ENCODE measurements at regions not wholly inside any gene's neighbourhood (a gene's known extent, or its start where the extent isn't known, plus 50 kb on each side); places are given as distances from the start of the nearest gene placed in this dataset.

DNA sequence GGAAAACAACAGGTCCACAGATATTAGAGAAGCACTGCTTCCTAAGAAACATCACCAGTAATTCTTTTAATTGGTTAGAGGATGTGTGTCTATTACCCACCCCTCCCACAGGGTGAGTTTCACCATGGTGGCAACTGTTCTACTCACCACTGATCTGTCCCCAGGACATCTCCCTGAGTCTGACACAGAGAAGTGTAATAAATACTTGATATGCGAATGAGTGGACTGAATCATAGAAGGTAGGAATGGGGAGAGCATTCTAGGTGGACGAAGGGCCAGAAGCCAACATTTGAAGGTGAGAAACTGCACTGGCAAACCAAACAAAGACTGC is 452.7 kb upstream of the PROK2 start:
- TF ChIP-seq, protein P1, sequence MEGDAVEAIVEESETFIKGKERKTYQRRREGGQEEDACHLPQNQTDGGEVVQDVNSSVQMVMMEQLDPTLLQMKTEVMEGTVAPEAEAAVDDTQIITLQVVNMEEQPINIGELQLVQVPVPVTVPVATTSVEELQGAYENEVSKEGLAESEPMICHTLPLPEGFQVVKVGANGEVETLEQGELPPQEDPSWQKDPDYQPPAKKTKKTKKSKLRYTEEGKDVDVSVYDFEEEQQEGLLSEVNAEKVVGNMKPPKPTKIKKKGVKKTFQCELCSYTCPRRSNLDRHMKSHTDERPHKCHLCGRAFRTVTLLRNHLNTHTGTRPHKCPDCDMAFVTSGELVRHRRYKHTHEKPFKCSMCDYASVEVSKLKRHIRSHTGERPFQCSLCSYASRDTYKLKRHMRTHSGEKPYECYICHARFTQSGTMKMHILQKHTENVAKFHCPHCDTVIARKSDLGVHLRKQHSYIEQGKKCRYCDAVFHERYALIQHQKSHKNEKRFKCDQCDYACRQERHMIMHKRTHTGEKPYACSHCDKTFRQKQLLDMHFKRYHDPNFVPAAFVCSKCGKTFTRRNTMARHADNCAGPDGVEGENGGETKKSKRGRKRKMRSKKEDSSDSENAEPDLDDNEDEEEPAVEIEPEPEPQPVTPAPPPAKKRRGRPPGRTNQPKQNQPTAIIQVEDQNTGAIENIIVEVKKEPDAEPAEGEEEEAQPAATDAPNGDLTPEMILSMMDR (conservative IDR thresholded peaks at IDR 0.05; ENCODE audit: low read depth, low read length) = no peak
- no peak for TF ChIP-seq EZH2 (IDR thresholded peaks at IDR 0.05; ENCODE audit: borderline replicate concordance, low read depth, low read length, poor library complexity, severe bottlenecking)
- POLR2A ChIA-PET (ENCODE audit: low non-redundant PET) = no interaction called here
- H3K27ac ChIP-seq (ENCODE audit: low read depth, low read length, poor library complexity, severe bottlenecking) = no peak overlapping the region
- no peaks in the 10 kb centered on the region for H3K27me3 ChIP-seq (replicated peaks; ENCODE audit: insufficient read depth, low read depth, low read length, poor library complexity)
- CTCF ChIA-PET = no interaction called here
- no peak overlapping the region for H3K4me3 ChIP-seq (ENCODE audit: low read depth, low read length, poor library complexity, severe bottlenecking)
- no peaks in the 10 kb centered on the region for H3K4me1 ChIP-seq (ENCODE audit: insufficient read depth, low read length, poor library complexity, severe bottlenecking)
- intact Hi-C loops (cut with micrococcal nuclease; ENCODE audit: unreplicated experiment) = no loop called here
- no peaks in the 10 kb centered on the region for H3K9me3 ChIP-seq (ENCODE audit: low read depth, low read length, poor library complexity, severe bottlenecking)
- BruUV-seq (replicated peaks) = no TSS peak
- no peaks in the 10 kb centered on the region for H3K36me3 ChIP-seq (ENCODE audit: insufficient read depth, low read length, poor library complexity, severe bottlenecking)
- no peak for DNase-seq (ENCODE audit: low spot score)

DNA sequence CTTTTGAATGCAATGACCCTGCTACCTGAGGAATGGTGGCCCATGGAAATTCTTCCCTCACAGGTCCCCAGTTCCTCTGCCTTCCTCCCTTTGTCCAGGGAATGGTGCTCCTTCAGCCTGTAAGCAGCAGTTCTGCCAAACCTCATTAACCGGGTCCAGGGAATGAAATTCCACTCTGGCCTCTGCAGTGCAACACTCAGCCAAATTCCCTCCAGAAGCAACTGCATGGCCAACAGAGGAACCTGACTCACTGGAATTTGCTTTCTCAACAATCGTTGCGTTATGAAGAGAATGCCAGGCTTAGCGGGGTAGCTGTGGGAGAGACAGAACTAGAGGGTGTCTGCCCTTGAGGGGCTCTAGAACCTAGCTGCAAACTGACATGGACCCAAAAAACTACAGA is 449.4 kb upstream of the PROK2 start:
- no peaks in the 10 kb centered on the region for H3K27me3 ChIP-seq (replicated peaks; ENCODE audit: insufficient read depth, low read depth, low read length, poor library complexity)
- no peak overlapping the region for H3K4me3 ChIP-seq (ENCODE audit: low read depth, low read length, poor library complexity, severe bottlenecking)
- H3K4me1 ChIP-seq (ENCODE audit: insufficient read depth, low read length, poor library complexity, severe bottlenecking) = no peaks in the 10 kb centered on the region
- intact Hi-C loops (cut with micrococcal nuclease; ENCODE audit: unreplicated experiment) = no loop called here
- H3K27ac ChIP-seq (ENCODE audit: low read depth, low read length, poor library complexity, severe bottlenecking) = no peak overlapping the region
- no TSS peak for BruUV-seq (replicated peaks)
- TF ChIP-seq, protein P1 (conservative IDR thresholded peaks at IDR 0.05; ENCODE audit: low read depth, low read length) = no peak
- TF ChIP-seq EZH2 (IDR thresholded peaks at IDR 0.05; ENCODE audit: borderline replicate concordance, low read depth, low read length, poor library complexity, severe bottlenecking) = no peak
- no peaks in the 10 kb centered on the region for H3K9me3 ChIP-seq (ENCODE audit: low read depth, low read length, poor library complexity, severe bottlenecking)
- CTCF ChIA-PET = no interaction called here
- POLR2A ChIA-PET (ENCODE audit: low non-redundant PET) = no interaction called here
- no peak for DNase-seq (ENCODE audit: low spot score)
- no peaks in the 10 kb centered on the region for H3K36me3 ChIP-seq (ENCODE audit: insufficient read depth, low read length, poor library complexity, severe bottlenecking)

DNA sequence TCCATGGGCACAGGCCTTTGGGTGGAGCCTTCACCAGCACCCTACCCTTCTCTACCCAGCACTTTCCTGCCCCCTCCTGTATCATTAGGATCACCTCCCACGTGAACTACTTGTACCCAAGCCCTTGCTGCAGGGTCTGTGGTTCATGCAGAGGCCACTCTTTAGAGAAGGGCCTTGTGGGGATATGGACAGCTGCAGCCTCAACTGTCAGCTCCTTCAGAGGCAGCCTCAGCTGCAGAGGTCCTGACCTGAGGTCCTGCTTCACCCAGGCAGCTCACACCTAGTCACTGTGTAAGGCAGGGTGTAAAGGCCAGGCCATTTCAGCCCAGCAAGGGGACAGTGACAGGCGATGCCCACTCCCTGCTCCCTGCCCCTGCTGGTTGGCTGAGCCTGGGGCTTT is 448.6 kb upstream of the PROK2 start:
- no peaks in the 10 kb centered on the region for H3K36me3 ChIP-seq (ENCODE audit: insufficient read depth, low read length, poor library complexity, severe bottlenecking)
- intact Hi-C loops (cut with micrococcal nuclease; ENCODE audit: unreplicated experiment) = no loop called here
- TF ChIP-seq, protein P1 (conservative IDR thresholded peaks at IDR 0.05; ENCODE audit: low read depth, low read length) = no peak
- H3K4me1 ChIP-seq (ENCODE audit: insufficient read depth, low read length, poor library complexity, severe bottlenecking) = no peaks in the 10 kb centered on the region
- no TSS peak for BruUV-seq (replicated peaks)
- no peaks in the 10 kb centered on the region for H3K27me3 ChIP-seq (replicated peaks; ENCODE audit: insufficient read depth, low read depth, low read length, poor library complexity)
- no peak for DNase-seq (ENCODE audit: low spot score)
- POLR2A ChIA-PET (ENCODE audit: low non-redundant PET) = no interaction called here
- no peak overlapping the region for H3K4me3 ChIP-seq (ENCODE audit: low read depth, low read length, poor library complexity, severe bottlenecking)
- CTCF ChIA-PET = no interaction called here
- H3K27ac ChIP-seq (ENCODE audit: low read depth, low read length, poor library complexity, severe bottlenecking) = no peak overlapping the region
- no peaks in the 10 kb centered on the region for H3K9me3 ChIP-seq (ENCODE audit: low read depth, low read length, poor library complexity, severe bottlenecking)
